ENCODE measurements at regions not wholly inside any gene's neighbourhood (a gene's known extent, or its start where the extent isn't known, plus 50 kb on each side); places are given as distances from the start of the nearest gene placed in this dataset.

GRCh38 chr5:89320421-89321277 lies 437.7 kb upstream of the MEF2C start:
- no peak for TF ChIP-seq CTCF (IDR thresholded peaks at IDR 0.05)
- no peak for TF ChIP-seq ZFX (IDR thresholded peaks at IDR 0.05; ENCODE audit: borderline replicate concordance)
